ENCODE measurements at regions not wholly inside any gene's neighbourhood (a gene's known extent, or its start where the extent isn't known, plus 50 kb on each side); places are given as distances from the start of the nearest gene placed in this dataset.

GRCh38 chr6:122122202-122122601 is 277.2 kb upstream of the HSF2 start:
- no peak for DNase-seq (ENCODE audit: low spot score)

- no peak for DNase-seq (ENCODE audit: low spot score)
These were observed 276.8 kb upstream of the HSF2 start for GRCh38 chr6:122122686-122123085.

GRCh38 chr6:122124908-122125307 is 274.5 kb upstream of the HSF2 start:
- no peak for DNase-seq (ENCODE audit: low spot score)

GRCh38 chr6:122126894-122127293 is 272.6 kb upstream of the HSF2 start:
- no peak for DNase-seq (ENCODE audit: low spot score)

- peak; percentile 35 for DNase-seq (ENCODE audit: low spot score)
These were observed 271.0 kb upstream of the HSF2 start for GRCh38 chr6:122128445-122128844.

- DNase-seq (ENCODE audit: low spot score): peak; percentile 32
These were observed 270.0 kb upstream of the HSF2 start for GRCh38 chr6:122129313-122130025.

GRCh38 chr6:122130026-122130348 is 269.5 kb upstream of the HSF2 start:
- DNase-seq (ENCODE audit: low spot score): no peak

GRCh38 chr6:122130518-122130917 is 268.9 kb upstream of the HSF2 start:
- DNase-seq (ENCODE audit: low spot score): no peak

GRCh38 chr6:122136386-122136785 is 263.1 kb upstream of the HSF2 start:
- no peak for DNase-seq (ENCODE audit: low spot score)

- DNase-seq (ENCODE audit: low spot score): no peak
These were observed 259.4 kb upstream of the HSF2 start for GRCh38 chr6:122140031-122140430.

GRCh38 chr6:122141246-122141645 is 258.2 kb upstream of the HSF2 start:
- DNase-seq (ENCODE audit: low spot score): no peak

GRCh38 chr6:122143813-122144601 is 255.4 kb upstream of the HSF2 start:
- peak; percentile 26 for DNase-seq (ENCODE audit: low spot score)

GRCh38 chr6:122145246-122145645 is 254.2 kb upstream of the HSF2 start:
- DNase-seq (ENCODE audit: low spot score): no peak

- no peak for DNase-seq (ENCODE audit: low spot score)
These were observed 253.7 kb upstream of the HSF2 start for GRCh38 chr6:122145741-122146240.

- no peak for DNase-seq (ENCODE audit: low spot score)
These were observed 252.2 kb upstream of the HSF2 start for GRCh38 chr6:122147291-122147690.

GRCh38 chr6:122151066-122151465 is 248.4 kb upstream of the HSF2 start:
- no peak for DNase-seq (ENCODE audit: low spot score)

GRCh38 chr6:122151763-122152162 is 247.7 kb upstream of the HSF2 start:
- no peak for DNase-seq (ENCODE audit: low spot score)

GRCh38 chr6:122153557-122153956 is 245.9 kb upstream of the HSF2 start:
- no peak for DNase-seq (ENCODE audit: low spot score)

- no peak for DNase-seq (ENCODE audit: low spot score)
These were observed 245.3 kb upstream of the HSF2 start for GRCh38 chr6:122154155-122154554.

- DNase-seq (ENCODE audit: low spot score): no peak
These were observed 244.4 kb upstream of the HSF2 start for GRCh38 chr6:122154912-122155575.

- no peak for DNase-seq (ENCODE audit: low spot score)
These were observed 238.3 kb upstream of the HSF2 start for GRCh38 chr6:122161136-122161535.

GRCh38 chr6:122165014-122165413 is 234.4 kb upstream of the HSF2 start:
- no peak for DNase-seq (ENCODE audit: low spot score)

- DNase-seq (ENCODE audit: low spot score): no peak
These were observed 229.2 kb upstream of the HSF2 start for GRCh38 chr6:122170274-122170673.
